Keratinocyte (primary cell): ENCODE measurements at regions not wholly inside any gene's neighbourhood (a gene's known extent, or its start where the extent isn't known, plus 50 kb on each side); places are given as distances from the start of the nearest gene placed in this dataset.

Source experiments
- DNase-seq: peaks from one replicate; pipeline ENCODE4 v3.0.0-alpha.2; 2011; ENCODE audit warnings: low read depth, missing footprints, low spot score
- FAIRE-seq: peaks from 2 replicates; lab custom pipeline; 2011; peaks lifted over from hg19 to GRCh38; lab: Jason Lieb, UNC
- H2AFZ ChIP-seq: 2 replicates; pipeline ENCODE4 v1.6.0; 2012; ENCODE audit warnings: low read length, control low read depth, inconsistent platforms; ENCODE audit not compliant: control insufficient read depth
- H3K27ac ChIP-seq: 2 replicates; pipeline ENCODE4 v1.5.1; 2011; ENCODE audit warnings: low read length; ENCODE audit not compliant: control insufficient read depth, insufficient read depth
- H3K27me3 ChIP-seq: 3 replicates; pipeline ENCODE4 v1.6.0; 2011; ENCODE audit warnings: low read length; ENCODE audit not compliant: control insufficient read depth, insufficient read depth; ENCODE audit errors: extremely low read depth
- H3K36me3 ChIP-seq, 2 experiments: 2 replicates in 1 of 2; 3 replicates in 1 of 2; pipeline ENCODE4 v1.5.1; 2011; ENCODE audit warnings: low read length in 2 of 2, mild to moderate bottlenecking in 1 of 2; ENCODE audit not compliant: control insufficient read depth in 2 of 2, insufficient read depth in 2 of 2; ENCODE audit errors: extremely low read depth in 1 of 2
- H3K4me1 ChIP-seq: 3 replicates; pipeline ENCODE4 v1.5.1; 2011; ENCODE audit warnings: low read length; ENCODE audit not compliant: control insufficient read depth, insufficient read depth; ENCODE audit errors: extremely low read depth
- H3K4me2 ChIP-seq: 3 replicates; pipeline ENCODE4 v1.6.0; 2011; ENCODE audit warnings: low read depth, low read length; ENCODE audit not compliant: control insufficient read depth, insufficient read depth; ENCODE audit errors: extremely low read depth
- H3K4me3 ChIP-seq, 3 experiments: fragments of 200-600 bp in 1 of 3; sonication (generic) in 1 of 3; 2 replicates in 2 of 3; 3 replicates in 1 of 3; pipeline ENCODE4 v1.5.1; 2011 to 2016; ENCODE audit warnings: low read length in 3 of 3, mild to moderate bottlenecking in 3 of 3, control low read depth in 2 of 3, inconsistent platforms in 1 of 3, low read depth in 1 of 3, mixed read lengths in 1 of 3, mixed run types in 1 of 3, moderate library complexity in 1 of 3; ENCODE audit not compliant: control insufficient read depth in 2 of 3, insufficient read depth in 2 of 3; ENCODE audit errors: extremely low read depth in 1 of 3
- H3K79me2 ChIP-seq: 2 replicates; pipeline ENCODE4 v1.6.0; 2012; ENCODE audit warnings: low read length; ENCODE audit not compliant: control insufficient read depth, insufficient read depth
- H3K9ac ChIP-seq: 3 replicates; pipeline ENCODE4 v1.6.0; 2011; ENCODE audit warnings: low read length; ENCODE audit not compliant: control insufficient read depth, insufficient read depth; ENCODE audit errors: extremely low read depth
- H3K9me1 ChIP-seq: 3 replicates; pipeline ENCODE4 v1.6.0; 2011; ENCODE audit warnings: low read length; ENCODE audit not compliant: control insufficient read depth, insufficient read depth; ENCODE audit errors: extremely low read depth
- H3K9me3 ChIP-seq: 2 replicates; pipeline ENCODE4 v1.5.1; 2012; ENCODE audit warnings: low read depth, low read length; ENCODE audit not compliant: control insufficient read depth
- H4K20me1 ChIP-seq: 3 replicates; pipeline ENCODE4 v1.6.0; 2011; ENCODE audit warnings: low read length; ENCODE audit not compliant: control insufficient read depth, insufficient read depth; ENCODE audit errors: extremely low read depth
- CTCF ChIP-seq, 3 experiments: IDR thresholded peaks in 1 of 3; conservative IDR thresholded peaks in 1 of 3; optimal IDR thresholded peaks in 1 of 3; 2 replicates in 2 of 3; 3 replicates in 1 of 3; pipeline versions ENCODE3 to v1.5.1; 2011; ENCODE audit warnings: low read length in 3 of 3, mild to moderate bottlenecking in 3 of 3, moderate library complexity in 2 of 3, control low read depth in 1 of 3, inconsistent platforms in 1 of 3; ENCODE audit not compliant: insufficient read depth in 2 of 3; ENCODE audit errors: extremely low read depth in 1 of 3
- EZH2 ChIP-seq: IDR thresholded peaks from one replicate; pipeline ENCODE4 v1.6.1; 2012; ENCODE audit warnings: inconsistent platforms, mild to moderate bottlenecking, low read length, moderate library complexity
- dilution Hi-C: fragments of 300-500 bp; cut with MboI; formaldehyde crosslinking; loops from one replicate; pipeline ENCODE4 v1.7.0; 2020; ENCODE audit warnings: low sequenced_read_pairs; ENCODE audit not compliant: extremely low pct_ligation_motif_present

- Histone ChIP-seq H3K27me3 (no peaks in the 10 kb centered on the region), H3K36me3 (no peaks in the 10 kb centered on the region), H3K4me1 (no peaks in the 10 kb centered on the region), H3K4me2 (no peak overlapping the region), H2AFZ (no peak overlapping the region), H3K9ac (no peak overlapping the region), H3K27ac (no peak overlapping the region), H4K20me1 (no peaks in the 10 kb centered on the region), H3K4me3 (no peak overlapping the region), H3K9me3 (no peaks in the 10 kb centered on the region), H3K79me2 (no peaks in the 10 kb centered on the region), H3K9me1 (no peaks in the 10 kb centered on the region)
- no peak for TF ChIP-seq EZH2
- TF ChIP-seq CTCF (optimal IDR thresholded peaks at IDR 0.05 in 1 of 3, IDR thresholded peaks at IDR 0.05 in 1 of 3, conservative IDR thresholded peaks at IDR 0.05 in 1 of 3; ENCODE audit: extremely low read depth in 1 of 3, insufficient read depth in 2 of 3, low read length in 3 of 3) = no peak
- FAIRE-seq = no peak
- DNase-seq = no peak
- dilution Hi-C loops = no loop called here
Observed at GRCh38 chr2:185335879-185336278, 402.7 kb upstream of the FSIP2 start.

- FAIRE-seq (no peak), DNase-seq (no peak)
- Histone ChIP-seq H3K9me1 (no peaks in the 10 kb centered on the region), H3K36me3 (no peaks in the 10 kb centered on the region), H3K9ac (no peak overlapping the region), H3K4me3 (no peak overlapping the region), H3K27me3 (no peaks in the 10 kb centered on the region), H3K27ac (no peak overlapping the region), H3K4me2 (no peak overlapping the region), H3K4me1 (no peaks in the 10 kb centered on the region), H3K79me2 (no peaks in the 10 kb centered on the region), H2AFZ (no peak overlapping the region), H3K9me3 (no peaks in the 10 kb centered on the region), H4K20me1 (no peaks in the 10 kb centered on the region)
- no peak for TF ChIP-seq CTCF (optimal IDR thresholded peaks at IDR 0.05 in 1 of 3, IDR thresholded peaks at IDR 0.05 in 1 of 3, conservative IDR thresholded peaks at IDR 0.05 in 1 of 3; ENCODE audit: extremely low read depth in 1 of 3, insufficient read depth in 2 of 3, low read length in 3 of 3)
- TF ChIP-seq EZH2 = no peak
- dilution Hi-C loops = no loop called here
Observed at GRCh38 chr2:185337033-185337432, 401.6 kb upstream of the FSIP2 start.
